ENCODE measurements at regions not wholly inside any gene's neighbourhood (a gene's known extent, or its start where the extent isn't known, plus 50 kb on each side); places are given as distances from the start of the nearest gene placed in this dataset.

GRCh38 chr2:60159519-60159918, 393.9 kb downstream of the BCL11A start:
- 0% methylated on average over 2 of the region's 2 CpGs for WGBS (ENCODE audit: missing lambda C conversion rate)
- POLR2A ChIA-PET, result no interaction called here

DNA sequence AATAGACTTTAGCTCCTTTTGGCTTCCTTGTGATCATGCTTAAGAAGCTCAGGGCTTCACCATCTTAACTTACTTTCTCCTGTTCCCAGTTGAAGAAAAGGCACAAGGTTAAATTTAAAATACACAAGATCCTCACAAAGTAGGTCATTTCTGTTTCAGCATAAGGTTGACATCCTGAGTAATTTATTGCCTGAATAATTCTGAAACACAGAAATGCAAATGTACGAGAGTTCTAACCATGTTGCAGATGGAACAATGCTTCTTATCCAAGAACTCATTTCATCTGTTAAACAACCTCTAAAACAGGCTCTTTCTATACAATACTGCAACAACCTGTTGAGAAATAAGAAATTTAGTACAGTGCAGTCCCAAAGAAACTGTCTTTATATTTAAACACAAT, 395.2 kb downstream of the BCL11A start:
- no peak overlapping the region for H3K27ac ChIP-seq
- CTCF ChIA-PET, result no interaction called here
- FAIRE-seq (no peak), DNase-seq (ENCODE audit: low read depth in 1 of 2, low spot score in 1 of 2) (no peak), ATAC-seq (no peak)
- no peaks in the 10 kb centered on the region for H3K9me3 ChIP-seq
- no peak overlapping the region for H3K4me2 ChIP-seq
- WGBS (ENCODE audit: missing lambda C conversion rate), result 0% methylated on average over 1 of the region's 1 CpG
- H3K4me1 ChIP-seq, result no peaks in the 10 kb centered on the region
- TF ChIP-seq, protein P1, sequence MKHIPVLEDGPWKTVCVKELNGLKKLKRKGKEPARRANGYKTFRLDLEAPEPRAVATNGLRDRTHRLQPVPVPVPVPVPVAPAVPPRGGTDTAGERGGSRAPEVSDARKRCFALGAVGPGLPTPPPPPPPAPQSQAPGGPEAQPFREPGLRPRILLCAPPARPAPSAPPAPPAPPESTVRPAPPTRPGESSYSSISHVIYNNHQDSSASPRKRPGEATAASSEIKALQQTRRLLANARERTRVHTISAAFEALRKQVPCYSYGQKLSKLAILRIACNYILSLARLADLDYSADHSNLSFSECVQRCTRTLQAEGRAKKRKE (CRISPR knock-in tag; IDR thresholded peaks at IDR 0.05; ENCODE audit: low read depth), result no peak
- TF ChIP-seq NR3C1 (IDR thresholded peaks at IDR 0.05) (no peak), MAZ (IDR thresholded peaks at IDR 0.05; ENCODE audit: borderline replicate concordance, low read depth, low read length) (no peak), KDM1A (IDR thresholded peaks at IDR 0.05; ENCODE audit: low read depth) (no peak), TFCP2L1 (CRISPR knock-in tag; IDR thresholded peaks at IDR 0.05) (no peak), FOXS1 (CRISPR knock-in tag; IDR thresholded peaks at IDR 0.05) (no peak), RFX5 (IDR thresholded peaks at IDR 0.05) (no peak), ELK1 (IDR thresholded peaks at IDR 0.05; ENCODE audit: low read depth, low read length) (no peak), KDM5A (IDR thresholded peaks at IDR 0.05) (no peak), HMGXB4 (CRISPR knock-in tag; IDR thresholded peaks at IDR 0.05; ENCODE audit: borderline replicate concordance) (no peak), RAD21 (conservative IDR thresholded peaks at IDR 0.05 in 1 of 2, IDR thresholded peaks at IDR 0.05 in 1 of 2) (no peak), CHD2 (IDR thresholded peaks at IDR 0.05; ENCODE audit: low read length, partially characterized antibody) (no peak), PHF8 (IDR thresholded peaks at IDR 0.05; ENCODE audit: borderline replicate concordance, low read depth) (no peak), ZNF302 (CRISPR knock-in tag; IDR thresholded peaks at IDR 0.05) (no peak), JUN (IDR thresholded peaks at IDR 0.05) (no peak), MYC (IDR thresholded peaks at IDR 0.05; ENCODE audit: borderline replicate concordance, low read length) (no peak)
- TF ChIP-seq, protein P2, sequence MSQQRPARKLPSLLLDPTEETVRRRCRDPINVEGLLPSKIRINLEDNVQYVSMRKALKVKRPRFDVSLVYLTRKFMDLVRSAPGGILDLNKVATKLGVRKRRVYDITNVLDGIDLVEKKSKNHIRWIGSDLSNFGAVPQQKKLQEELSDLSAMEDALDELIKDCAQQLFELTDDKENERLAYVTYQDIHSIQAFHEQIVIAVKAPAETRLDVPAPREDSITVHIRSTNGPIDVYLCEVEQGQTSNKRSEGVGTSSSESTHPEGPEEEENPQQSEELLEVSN (IDR thresholded peaks at IDR 0.05; ENCODE audit: borderline replicate concordance, low read depth), result no peak
- H3K4me3 ChIP-seq, result no peak overlapping the region
- POLR2A ChIA-PET, result no interaction called here

More at GRCh38 chr2:60159519-60159918, 393.9 kb downstream of the BCL11A start:
- FAIRE-seq (no peak), DNase-seq (ENCODE audit: low read depth in 1 of 2, low spot score in 1 of 2) (no peak), ATAC-seq (no peak)
- Histone ChIP-seq H3K4me1 (no peaks in the 10 kb centered on the region), H3K4me2 (no peak overlapping the region), H3K9me3 (no peaks in the 10 kb centered on the region), H3K27ac (no peak overlapping the region), H3K4me3 (no peak overlapping the region)
- CTCF ChIA-PET, result no interaction called here
- TF ChIP-seq HOXB13 (CRISPR knock-in tag; IDR thresholded peaks at IDR 0.05; ENCODE audit: low read depth) (no peak), EP300 (IDR thresholded peaks at IDR 0.05) (no peak), ZC3H11A (IDR thresholded peaks at IDR 0.05) (no peak), CBX8 (IDR thresholded peaks at IDR 0.05) (no peak), NR3C1 (IDR thresholded peaks at IDR 0.05) (no peak), NFE2L2 (conservative IDR thresholded peaks at IDR 0.05; ENCODE audit: low read length) (no peak), CHD2 (IDR thresholded peaks at IDR 0.05; ENCODE audit: low read length, partially characterized antibody) (no peak), ELK1 (IDR thresholded peaks at IDR 0.05; ENCODE audit: low read depth, low read length) (no peak), ZFP36 (IDR thresholded peaks at IDR 0.05; ENCODE audit: borderline replicate concordance, partially characterized antibody) (no peak), HES2 (IDR thresholded peaks at IDR 0.05) (no peak), BHLHE40 (IDR thresholded peaks at IDR 0.05; ENCODE audit: low read depth, low read length) (no peak), TFCP2L1 (CRISPR knock-in tag; IDR thresholded peaks at IDR 0.05) (no peak), RAD21 (conservative IDR thresholded peaks at IDR 0.05 in 1 of 2, IDR thresholded peaks at IDR 0.05 in 1 of 2) (no peak), HOXA7 (CRISPR knock-in tag; IDR thresholded peaks at IDR 0.05) (no peak)
- TF ChIP-seq, protein P3, sequence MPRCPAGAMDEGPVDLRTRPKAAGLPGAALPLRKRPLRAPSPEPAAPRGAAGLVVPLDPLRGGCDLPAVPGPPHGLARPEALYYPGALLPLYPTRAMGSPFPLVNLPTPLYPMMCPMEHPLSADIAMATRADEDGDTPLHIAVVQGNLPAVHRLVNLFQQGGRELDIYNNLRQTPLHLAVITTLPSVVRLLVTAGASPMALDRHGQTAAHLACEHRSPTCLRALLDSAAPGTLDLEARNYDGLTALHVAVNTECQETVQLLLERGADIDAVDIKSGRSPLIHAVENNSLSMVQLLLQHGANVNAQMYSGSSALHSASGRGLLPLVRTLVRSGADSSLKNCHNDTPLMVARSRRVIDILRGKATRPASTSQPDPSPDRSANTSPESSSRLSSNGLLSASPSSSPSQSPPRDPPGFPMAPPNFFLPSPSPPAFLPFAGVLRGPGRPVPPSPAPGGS (IDR thresholded peaks at IDR 0.05), result no peak
- TF ChIP-seq, protein P2 (IDR thresholded peaks at IDR 0.05; ENCODE audit: borderline replicate concordance, low read depth), result no peak
- TF ChIP-seq, protein P1 (CRISPR knock-in tag; IDR thresholded peaks at IDR 0.05; ENCODE audit: low read depth), result no peak

All from A549 (cell line).